ENCODE measurements at regions not wholly inside any gene's neighbourhood (a gene's known extent, or its start where the extent isn't known, plus 50 kb on each side); places are given as distances from the start of the nearest gene placed in this dataset.
A peak's percentile ranks its signal among the peaks of the same experiment; 100 is the strongest.

- Histone ChIP-seq H3K4me3 (ENCODE audit: low read length) (no peak overlapping the region), H3K9me3 (ENCODE audit: control insufficient read depth, low read depth, low read length) (no peaks in the 10 kb centered on the region), H3K27ac (ENCODE audit: low read length) (peak overlapping the region; percentile 79), H3K4me1 (ENCODE audit: control insufficient read depth, insufficient read depth, low read length) (peaks cover 38% of the 10 kb centered on the region), H3K36me3 (ENCODE audit: control insufficient read depth, insufficient read depth, low read length) (no peaks in the 10 kb centered on the region), H3K27me3 (ENCODE audit: control insufficient read depth, insufficient read depth, low read length) (no peaks in the 10 kb centered on the region)
- 45% methylated on average over 2 of the region's 10 CpGs for WGBS (ENCODE audit: insufficient coverage, low lambda C conversion rate)
- DNase-seq: no peak
Observed at GRCh38 chr20:53872561-53873229, 197.7 kb downstream of the BCAS1 start.

- Histone ChIP-seq H3K4me3 (ENCODE audit: low read length) (no peak overlapping the region), H3K36me3 (ENCODE audit: control insufficient read depth, insufficient read depth, low read length) (no peaks in the 10 kb centered on the region), H3K4me1 (ENCODE audit: control insufficient read depth, insufficient read depth, low read length) (peaks cover 40% of the 10 kb centered on the region), H3K27ac (ENCODE audit: low read length) (peak overlapping the region; percentile 79), H3K9me3 (ENCODE audit: control insufficient read depth, low read depth, low read length) (no peaks in the 10 kb centered on the region), H3K27me3 (ENCODE audit: control insufficient read depth, insufficient read depth, low read length) (no peaks in the 10 kb centered on the region)
- 20% methylated on average over 1 of the region's 2 CpGs for WGBS (ENCODE audit: insufficient coverage, low lambda C conversion rate)
- no peak for DNase-seq
Observed at GRCh38 chr20:53872081-53872541, 198.3 kb downstream of the BCAS1 start.

GRCh38 chr20:53871541-53871940 lies 198.9 kb downstream of the BCAS1 start:
- H3K4me1 ChIP-seq (ENCODE audit: control insufficient read depth, insufficient read depth, low read length): peaks cover 44% of the 10 kb centered on the region

GRCh38 chr20:53870426-53871315 lies 199.7 kb downstream of the BCAS1 start:
- Histone ChIP-seq H3K4me1 (ENCODE audit: control insufficient read depth, insufficient read depth, low read length) (peaks cover 53% of the 10 kb centered on the region), H3K27me3 (ENCODE audit: control insufficient read depth, insufficient read depth, low read length) (no peaks in the 10 kb centered on the region), H3K4me3 (ENCODE audit: low read length) (no peak overlapping the region), H3K27ac (ENCODE audit: low read length) (peak overlapping the region; percentile 79), H3K9me3 (ENCODE audit: control insufficient read depth, low read depth, low read length) (no peaks in the 10 kb centered on the region), H3K36me3 (ENCODE audit: control insufficient read depth, insufficient read depth, low read length) (no peaks in the 10 kb centered on the region)
- WGBS (ENCODE audit: insufficient coverage, low lambda C conversion rate): 7% methylated on average over 2 of the region's 9 CpGs
- DNase-seq: peak in 1 of 2 donors; percentile 56

More at GRCh38 chr20:53871541-53871940, 198.9 kb downstream of the BCAS1 start:
- no peaks in the 10 kb centered on the region for H3K9me3 ChIP-seq (ENCODE audit: control insufficient read depth, low read depth, low read length)
- H3K36me3 ChIP-seq (ENCODE audit: control insufficient read depth, insufficient read depth, low read length): no peaks in the 10 kb centered on the region
- peak overlapping the region; percentile 79 for H3K27ac ChIP-seq (ENCODE audit: low read length)
- H3K27me3 ChIP-seq (ENCODE audit: control insufficient read depth, insufficient read depth, low read length): no peaks in the 10 kb centered on the region
- DNase-seq: peak in 1 of 2 donors; percentile 58
- no peak overlapping the region for H3K4me3 ChIP-seq (ENCODE audit: low read length)
- WGBS (ENCODE audit: insufficient coverage, low lambda C conversion rate): no CpG with 5 or more reads among the region's 3 CpGs

- no peaks in the 10 kb centered on the region for H3K27me3 ChIP-seq (ENCODE audit: control insufficient read depth, insufficient read depth, low read length)
- H3K27ac ChIP-seq (ENCODE audit: low read length): peak overlapping the region; percentile 79
- no peak overlapping the region for H3K4me3 ChIP-seq (ENCODE audit: low read length)
- no peaks in the 10 kb centered on the region for H3K9me3 ChIP-seq (ENCODE audit: control insufficient read depth, low read depth, low read length)
- DNase-seq: peak; percentile 81 to 87
- 0% methylated on average over 2 of the region's 8 CpGs for WGBS (ENCODE audit: insufficient coverage, low lambda C conversion rate)
- no peaks in the 10 kb centered on the region for H3K36me3 ChIP-seq (ENCODE audit: control insufficient read depth, insufficient read depth, low read length)
- peaks cover 61% of the 10 kb centered on the region for H3K4me1 ChIP-seq (ENCODE audit: control insufficient read depth, insufficient read depth, low read length)
Observed at GRCh38 chr20:53869466-53870258, 200.7 kb downstream of the BCAS1 start.

- peaks cover 56% of the 10 kb centered on the region for H3K4me1 ChIP-seq (ENCODE audit: control insufficient read depth, insufficient read depth, low read length)
- H3K27me3 ChIP-seq (ENCODE audit: control insufficient read depth, insufficient read depth, low read length): no peaks in the 10 kb centered on the region
- DNase-seq: no peak
- H3K9me3 ChIP-seq (ENCODE audit: control insufficient read depth, low read depth, low read length): no peaks in the 10 kb centered on the region
- no peaks in the 10 kb centered on the region for H3K36me3 ChIP-seq (ENCODE audit: control insufficient read depth, insufficient read depth, low read length)
- no peak overlapping the region for H3K4me3 ChIP-seq (ENCODE audit: low read length)
- H3K27ac ChIP-seq (ENCODE audit: low read length): peak overlapping the region; percentile 90
- no CpG with 5 or more reads among the region's 6 CpGs for WGBS (ENCODE audit: insufficient coverage, low lambda C conversion rate)
Observed at GRCh38 chr20:53867741-53868351, 202.5 kb downstream of the BCAS1 start.

GRCh38 chr20:53866794-53867740 lies 203.3 kb downstream of the BCAS1 start:
- no peaks in the 10 kb centered on the region for H3K9me3 ChIP-seq (ENCODE audit: control insufficient read depth, low read depth, low read length)
- no peaks in the 10 kb centered on the region for H3K36me3 ChIP-seq (ENCODE audit: control insufficient read depth, insufficient read depth, low read length)
- H3K27ac ChIP-seq (ENCODE audit: low read length): peak overlapping the region; percentile 90
- H3K4me3 ChIP-seq (ENCODE audit: low read length): no peak overlapping the region
- 10% methylated on average over 3 of the region's 11 CpGs for WGBS (ENCODE audit: insufficient coverage, low lambda C conversion rate)
- DNase-seq: peak in 1 of 2 donors; percentile 72
- no peaks in the 10 kb centered on the region for H3K27me3 ChIP-seq (ENCODE audit: control insufficient read depth, insufficient read depth, low read length)
- peaks cover 51% of the 10 kb centered on the region for H3K4me1 ChIP-seq (ENCODE audit: control insufficient read depth, insufficient read depth, low read length)

- DNase-seq: peak in 1 of 2 donors; percentile 72
- 0% methylated on average over 1 of the region's 7 CpGs for WGBS (ENCODE audit: insufficient coverage, low lambda C conversion rate)
- no peaks in the 10 kb centered on the region for H3K27me3 ChIP-seq (ENCODE audit: control insufficient read depth, insufficient read depth, low read length)
- H3K9me3 ChIP-seq (ENCODE audit: control insufficient read depth, low read depth, low read length): no peaks in the 10 kb centered on the region
- H3K4me1 ChIP-seq (ENCODE audit: control insufficient read depth, insufficient read depth, low read length): peaks cover 44% of the 10 kb centered on the region
- no peaks in the 10 kb centered on the region for H3K36me3 ChIP-seq (ENCODE audit: control insufficient read depth, insufficient read depth, low read length)
- H3K4me3 ChIP-seq (ENCODE audit: low read length): no peak overlapping the region
- peak overlapping the region; percentile 90 for H3K27ac ChIP-seq (ENCODE audit: low read length)
Observed at GRCh38 chr20:53865901-53866793, 204.2 kb downstream of the BCAS1 start.
